ENCODE measurements at regions not wholly inside any gene's neighbourhood (a gene's known extent, or its start where the extent isn't known, plus 50 kb on each side); places are given as distances from the start of the nearest gene placed in this dataset.

DNA sequence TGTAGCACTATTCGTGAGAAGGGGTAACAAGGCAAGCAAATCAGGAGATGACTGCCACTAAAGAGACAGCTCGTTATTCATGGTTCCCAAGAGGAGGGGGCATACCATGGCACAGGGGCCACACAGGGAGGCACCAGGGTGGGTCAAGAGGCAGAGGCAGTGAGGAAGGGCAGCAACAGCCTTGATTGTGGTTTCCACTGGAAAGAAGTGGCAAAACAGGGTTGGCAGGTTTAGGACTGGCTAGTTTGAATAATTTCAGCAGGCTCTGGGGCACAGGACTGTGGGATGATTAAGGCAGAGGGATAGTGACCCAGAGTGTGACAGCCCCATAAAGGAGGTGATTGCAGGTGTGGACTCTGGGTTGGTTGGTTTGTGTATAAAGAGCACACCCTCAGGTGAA is 188.9 kb downstream of the CBLN1 start:
- TF ChIP-seq POLR2A (IDR thresholded peaks at IDR 0.05; ENCODE audit: low read depth, low read length) (no peak), SPI1 (IDR thresholded peaks at IDR 0.05; ENCODE audit: low read depth, low read length) (no peak)

Measured in GM12891 (cell line).